ENCODE measurements at regions not wholly inside any gene's neighbourhood (a gene's known extent, or its start where the extent isn't known, plus 50 kb on each side); places are given as distances from the start of the nearest gene placed in this dataset.

DNA sequence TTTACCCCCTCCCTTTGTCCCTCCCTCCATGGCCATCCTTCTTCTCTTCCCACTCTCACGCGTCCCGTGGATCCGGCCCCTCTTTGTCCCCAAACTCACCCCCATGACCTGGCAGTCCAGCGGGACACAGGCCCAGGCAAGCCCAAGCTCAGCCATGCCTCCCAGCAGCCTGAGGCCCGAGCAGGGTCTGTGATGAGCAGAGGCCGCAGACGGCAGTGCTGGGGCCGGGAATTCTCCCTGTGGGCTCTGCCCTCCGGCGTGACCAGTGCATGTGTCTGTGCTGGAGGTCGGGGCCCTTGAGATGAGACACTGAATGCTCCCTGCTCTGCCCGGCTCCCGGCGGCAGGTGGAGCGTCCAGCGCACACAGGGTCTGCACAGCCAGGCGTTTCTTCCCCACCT is 237.9 kb downstream of the BRD1 start:
- no peak overlapping the region for H3K4me3 ChIP-seq (ENCODE audit: low read depth in 1 of 2, low read length in 2 of 2)
- no peaks in the 10 kb centered on the region for H3K27me3 ChIP-seq (ENCODE audit: control insufficient read depth in 1 of 2, insufficient read depth in 2 of 2, low read length in 2 of 2)
- no peaks in the 10 kb centered on the region for H3K9me3 ChIP-seq (ENCODE audit: control insufficient read depth in 1 of 2, low read length in 2 of 2)
- no peaks in the 10 kb centered on the region for H3K4me1 ChIP-seq (ENCODE audit: control insufficient read depth in 1 of 2, insufficient read depth in 2 of 2, low read length in 2 of 2)
- no peaks in the 10 kb centered on the region for H3K36me3 ChIP-seq (ENCODE audit: control insufficient read depth in 1 of 2, insufficient read depth in 2 of 2, low read length in 2 of 2)
- no peak overlapping the region for H3K27ac ChIP-seq (ENCODE audit: low read depth, low read length)
- no peak overlapping the region for H3K9ac ChIP-seq (ENCODE audit: low read depth in 1 of 2, low read length in 2 of 2)

DNA sequence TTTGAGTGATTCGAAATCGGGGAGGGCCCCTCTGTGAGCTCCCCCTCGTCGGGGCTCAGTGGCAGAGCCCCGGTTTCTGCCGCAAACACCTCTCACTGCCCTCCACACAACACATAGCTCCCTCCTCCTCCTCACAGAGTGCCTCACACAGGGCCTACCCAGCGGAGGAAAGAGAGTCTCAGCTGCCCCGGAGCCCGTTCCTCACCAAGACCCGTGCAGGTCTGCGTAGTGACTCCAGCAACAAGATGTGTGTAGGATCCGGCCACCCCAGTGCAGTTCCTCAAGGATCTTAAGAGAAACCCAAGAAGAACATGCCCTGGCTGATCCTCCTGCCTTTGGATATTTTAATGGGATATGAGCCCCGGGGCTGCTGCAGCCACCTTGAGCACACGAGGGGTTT is 238.4 kb downstream of the BRD1 start:
- Histone ChIP-seq H3K27me3 (ENCODE audit: control insufficient read depth in 1 of 2, insufficient read depth in 2 of 2, low read length in 2 of 2) (no peaks in the 10 kb centered on the region), H3K9ac (ENCODE audit: low read depth in 1 of 2, low read length in 2 of 2) (no peak overlapping the region), H3K9me3 (ENCODE audit: control insufficient read depth in 1 of 2, low read length in 2 of 2) (no peaks in the 10 kb centered on the region)

DNA sequence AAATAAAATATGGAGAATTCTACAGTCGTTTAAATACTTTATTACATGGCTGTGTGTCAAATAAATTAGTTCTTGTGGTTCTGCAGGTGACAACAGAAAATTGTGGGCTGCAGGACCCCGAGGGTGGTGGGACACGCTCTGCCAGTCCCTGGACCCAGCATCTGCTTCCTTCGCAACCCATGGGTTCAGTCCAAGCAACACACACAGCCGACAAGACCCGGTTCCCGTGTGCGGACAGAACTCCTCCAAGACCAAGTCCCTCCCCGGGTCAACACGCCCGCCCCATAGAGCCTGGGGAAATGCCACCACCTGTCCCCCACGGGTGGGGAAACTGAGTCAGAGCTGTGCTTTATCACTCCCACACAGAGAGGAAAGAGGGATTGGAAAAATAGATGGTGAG is 238.9 kb downstream of the BRD1 start:
- no peak overlapping the region for H3K4me3 ChIP-seq (ENCODE audit: low read depth in 1 of 2, low read length in 2 of 2)
- no peaks in the 10 kb centered on the region for H3K36me3 ChIP-seq (ENCODE audit: control insufficient read depth in 1 of 2, insufficient read depth in 2 of 2, low read length in 2 of 2)
- no peaks in the 10 kb centered on the region for H3K9me3 ChIP-seq (ENCODE audit: control insufficient read depth in 1 of 2, low read length in 2 of 2)
- H3K27me3 ChIP-seq (ENCODE audit: control insufficient read depth in 1 of 2, insufficient read depth in 2 of 2, low read length in 2 of 2) = no peaks in the 10 kb centered on the region
- H3K27ac ChIP-seq (ENCODE audit: low read depth, low read length) = no peak overlapping the region
- H3K9ac ChIP-seq (ENCODE audit: low read depth in 1 of 2, low read length in 2 of 2) = no peak overlapping the region
- no peaks in the 10 kb centered on the region for H3K4me1 ChIP-seq (ENCODE audit: control insufficient read depth in 1 of 2, insufficient read depth in 2 of 2, low read length in 2 of 2)

More for the DNA sequence above, 238.4 kb downstream of the BRD1 start:
- H3K4me1 ChIP-seq (ENCODE audit: control insufficient read depth in 1 of 2, insufficient read depth in 2 of 2, low read length in 2 of 2) = no peaks in the 10 kb centered on the region
- H3K4me3 ChIP-seq (ENCODE audit: low read depth in 1 of 2, low read length in 2 of 2) = no peak overlapping the region
- no peak overlapping the region for H3K27ac ChIP-seq (ENCODE audit: low read depth, low read length)
- no peaks in the 10 kb centered on the region for H3K36me3 ChIP-seq (ENCODE audit: control insufficient read depth in 1 of 2, insufficient read depth in 2 of 2, low read length in 2 of 2)

DNA sequence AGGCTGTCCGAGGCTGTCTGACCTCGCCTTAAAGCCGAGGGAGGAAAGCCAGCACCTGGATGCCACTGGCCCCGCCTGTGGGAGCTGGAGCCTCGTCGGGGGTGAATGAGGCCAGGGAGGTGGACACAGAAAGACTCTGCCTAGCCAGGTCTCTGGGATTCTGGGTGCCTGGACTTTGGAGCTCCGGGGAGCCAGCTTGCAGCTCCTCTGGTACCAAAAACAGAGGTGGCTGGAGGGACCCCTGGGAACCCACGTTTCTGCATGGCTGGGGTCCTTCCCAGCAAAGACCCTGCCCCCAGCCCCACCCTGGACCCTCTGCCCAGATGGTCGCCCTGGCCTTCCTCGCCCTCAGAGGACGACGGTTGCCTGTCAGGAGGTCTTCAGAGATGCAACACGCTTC is 239.7 kb downstream of the BRD1 start:
- no peak overlapping the region for H3K9ac ChIP-seq (ENCODE audit: low read depth in 1 of 2, low read length in 2 of 2)
- no peak overlapping the region for H3K27ac ChIP-seq (ENCODE audit: low read depth, low read length)
- no peaks in the 10 kb centered on the region for H3K9me3 ChIP-seq (ENCODE audit: control insufficient read depth in 1 of 2, low read length in 2 of 2)
- H3K4me3 ChIP-seq (ENCODE audit: low read depth in 1 of 2, low read length in 2 of 2) = no peak overlapping the region
- no peaks in the 10 kb centered on the region for H3K27me3 ChIP-seq (ENCODE audit: control insufficient read depth in 1 of 2, insufficient read depth in 2 of 2, low read length in 2 of 2)
- no peaks in the 10 kb centered on the region for H3K36me3 ChIP-seq (ENCODE audit: control insufficient read depth in 1 of 2, insufficient read depth in 2 of 2, low read length in 2 of 2)
- no peaks in the 10 kb centered on the region for H3K4me1 ChIP-seq (ENCODE audit: control insufficient read depth in 1 of 2, insufficient read depth in 2 of 2, low read length in 2 of 2)

DNA sequence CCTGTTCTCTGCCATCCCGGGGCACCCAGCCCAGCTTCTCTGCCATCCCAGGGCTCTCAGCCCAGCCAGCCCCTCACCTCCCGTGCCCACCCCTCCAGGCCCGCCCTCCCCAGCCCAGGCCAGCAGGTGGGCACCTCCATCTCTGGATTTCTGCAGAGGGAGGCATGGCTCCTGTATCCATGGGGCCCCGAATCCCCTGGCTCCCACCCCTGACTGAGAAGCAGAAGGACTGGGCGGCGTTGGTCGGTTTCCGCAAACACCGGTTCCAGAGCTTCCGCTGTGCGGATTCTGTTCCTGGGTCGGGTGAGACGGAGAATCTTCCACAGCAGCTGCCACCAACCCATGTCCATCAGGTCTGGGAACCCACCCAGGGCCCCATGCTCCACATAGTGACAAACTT is 240.3 kb downstream of the BRD1 start:
- no peaks in the 10 kb centered on the region for H3K4me1 ChIP-seq (ENCODE audit: control insufficient read depth in 1 of 2, insufficient read depth in 2 of 2, low read length in 2 of 2)
- H3K9me3 ChIP-seq (ENCODE audit: control insufficient read depth in 1 of 2, low read length in 2 of 2) = no peaks in the 10 kb centered on the region
- no peaks in the 10 kb centered on the region for H3K27me3 ChIP-seq (ENCODE audit: control insufficient read depth in 1 of 2, insufficient read depth in 2 of 2, low read length in 2 of 2)
- no peak overlapping the region for H3K27ac ChIP-seq (ENCODE audit: low read depth, low read length)
- no peak overlapping the region for H3K4me3 ChIP-seq (ENCODE audit: low read depth in 1 of 2, low read length in 2 of 2)
- H3K36me3 ChIP-seq (ENCODE audit: control insufficient read depth in 1 of 2, insufficient read depth in 2 of 2, low read length in 2 of 2) = no peaks in the 10 kb centered on the region
- no peak overlapping the region for H3K9ac ChIP-seq (ENCODE audit: low read depth in 1 of 2, low read length in 2 of 2)

DNA sequence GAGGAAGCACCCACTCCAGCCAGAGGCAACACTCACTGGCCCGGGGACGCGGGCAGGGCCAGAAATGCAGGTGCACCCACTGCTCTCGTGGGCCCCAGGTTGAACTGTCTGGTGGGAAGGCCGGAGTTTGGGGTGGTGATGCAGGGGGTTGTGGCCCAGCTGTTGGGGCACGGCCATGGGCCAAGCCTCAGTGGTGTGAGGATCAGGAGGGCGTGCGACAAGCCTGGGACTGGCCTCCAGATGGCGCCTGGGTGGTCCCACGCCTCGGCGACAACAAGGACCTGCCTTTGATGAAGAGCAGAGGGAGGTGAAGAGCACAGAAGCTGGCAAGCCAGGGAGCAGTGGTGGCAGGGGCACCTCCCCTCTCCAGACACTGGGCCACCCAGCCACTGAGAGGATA is 240.8 kb downstream of the BRD1 start:
- no peak overlapping the region for H3K9ac ChIP-seq (ENCODE audit: low read depth in 1 of 2, low read length in 2 of 2)
- H3K9me3 ChIP-seq (ENCODE audit: control insufficient read depth in 1 of 2, low read length in 2 of 2) = no peaks in the 10 kb centered on the region
- no peaks in the 10 kb centered on the region for H3K27me3 ChIP-seq (ENCODE audit: control insufficient read depth in 1 of 2, insufficient read depth in 2 of 2, low read length in 2 of 2)
- H3K36me3 ChIP-seq (ENCODE audit: control insufficient read depth in 1 of 2, insufficient read depth in 2 of 2, low read length in 2 of 2) = no peaks in the 10 kb centered on the region
- H3K27ac ChIP-seq (ENCODE audit: low read depth, low read length) = no peak overlapping the region
- H3K4me1 ChIP-seq (ENCODE audit: control insufficient read depth in 1 of 2, insufficient read depth in 2 of 2, low read length in 2 of 2) = no peaks in the 10 kb centered on the region
- no peak overlapping the region for H3K4me3 ChIP-seq (ENCODE audit: low read depth in 1 of 2, low read length in 2 of 2)

DNA sequence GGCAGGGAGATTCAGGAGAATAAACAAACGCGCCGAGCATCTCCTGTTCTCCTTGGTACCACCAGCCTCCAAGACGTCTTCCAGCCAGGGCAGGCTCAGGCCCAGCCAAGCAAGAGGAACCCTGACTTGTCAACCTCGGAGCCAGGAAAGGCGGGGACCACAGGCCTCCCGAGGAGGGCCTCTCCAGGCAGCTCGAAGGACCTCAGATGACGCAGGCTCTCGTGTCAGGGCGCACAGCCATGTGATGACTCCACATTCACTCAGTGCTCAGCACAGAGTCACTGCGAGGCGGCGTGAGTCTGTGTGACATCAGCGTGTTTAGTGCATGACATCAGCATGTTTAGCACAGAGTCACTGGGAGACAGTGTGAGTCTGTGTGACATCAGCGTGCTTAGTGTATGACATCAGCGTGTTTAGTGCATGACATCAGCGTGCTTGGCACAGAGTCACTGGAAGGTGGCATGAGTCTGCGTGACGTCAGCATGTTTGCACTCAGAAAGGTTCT is 241.4 kb downstream of the BRD1 start:
- Histone ChIP-seq H3K9ac (ENCODE audit: low read depth in 1 of 2, low read length in 2 of 2) (no peak overlapping the region), H3K36me3 (ENCODE audit: control insufficient read depth in 1 of 2, insufficient read depth in 2 of 2, low read length in 2 of 2) (no peaks in the 10 kb centered on the region), H3K4me1 (ENCODE audit: control insufficient read depth in 1 of 2, insufficient read depth in 2 of 2, low read length in 2 of 2) (no peaks in the 10 kb centered on the region), H3K27me3 (ENCODE audit: control insufficient read depth in 1 of 2, insufficient read depth in 2 of 2, low read length in 2 of 2) (no peaks in the 10 kb centered on the region), H3K27ac (ENCODE audit: low read depth, low read length) (no peak overlapping the region), H3K4me3 (ENCODE audit: low read depth in 1 of 2, low read length in 2 of 2) (no peak overlapping the region), H3K9me3 (ENCODE audit: control insufficient read depth in 1 of 2, low read length in 2 of 2) (no peaks in the 10 kb centered on the region)

DNA sequence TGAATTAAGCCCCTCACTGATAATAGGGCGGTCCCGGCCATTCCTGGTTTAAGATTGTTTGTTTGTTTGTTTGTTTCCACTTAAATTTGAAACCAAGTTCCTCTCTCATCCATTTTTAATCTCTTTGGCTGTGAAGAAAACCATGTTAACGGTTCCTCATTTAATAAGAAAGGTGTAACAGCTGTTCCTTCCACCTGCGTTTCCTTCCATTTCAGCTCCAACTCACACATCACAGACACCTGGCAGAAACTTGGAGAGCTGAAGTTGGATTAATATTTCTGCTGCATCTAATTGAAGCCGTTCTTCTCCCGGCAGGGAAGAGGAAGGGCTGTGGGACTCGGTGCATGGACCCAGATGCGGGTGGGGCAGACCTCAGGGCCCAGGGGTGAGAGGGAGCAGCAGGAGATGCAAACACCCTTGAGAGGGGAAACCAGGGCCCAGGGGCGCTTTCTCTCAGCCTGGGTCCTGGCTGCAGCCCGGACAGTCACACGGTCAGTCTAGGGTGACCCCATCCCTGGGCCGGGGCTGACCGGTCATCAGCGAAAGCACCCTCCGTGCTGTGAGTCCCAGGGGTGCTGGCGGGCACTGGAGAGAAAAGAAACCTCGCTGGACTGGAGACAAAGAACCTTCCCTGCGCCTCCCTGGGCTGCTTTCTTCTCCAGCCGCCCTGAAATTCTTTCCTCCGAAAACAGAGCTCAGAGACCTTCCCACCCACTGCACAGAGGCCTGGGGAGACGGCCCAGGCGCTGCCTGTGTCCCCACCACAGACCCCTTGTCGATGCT is 242.0 kb downstream of the BRD1 start:
- H3K36me3 ChIP-seq (ENCODE audit: control insufficient read depth in 1 of 2, insufficient read depth in 2 of 2, low read length in 2 of 2) = no peaks in the 10 kb centered on the region
- H3K4me3 ChIP-seq (ENCODE audit: low read depth in 1 of 2, low read length in 2 of 2) = no peak overlapping the region
- H3K9me3 ChIP-seq (ENCODE audit: control insufficient read depth in 1 of 2, low read length in 2 of 2) = peaks cover 0 to 4% of the 10 kb centered on the region in 2 donors
- no peak overlapping the region for H3K27ac ChIP-seq (ENCODE audit: low read depth, low read length)
- no peaks in the 10 kb centered on the region for H3K4me1 ChIP-seq (ENCODE audit: control insufficient read depth in 1 of 2, insufficient read depth in 2 of 2, low read length in 2 of 2)
- H3K27me3 ChIP-seq (ENCODE audit: control insufficient read depth in 1 of 2, insufficient read depth in 2 of 2, low read length in 2 of 2) = no peaks in the 10 kb centered on the region
- H3K9ac ChIP-seq (ENCODE audit: low read depth in 1 of 2, low read length in 2 of 2) = no peak overlapping the region

DNA sequence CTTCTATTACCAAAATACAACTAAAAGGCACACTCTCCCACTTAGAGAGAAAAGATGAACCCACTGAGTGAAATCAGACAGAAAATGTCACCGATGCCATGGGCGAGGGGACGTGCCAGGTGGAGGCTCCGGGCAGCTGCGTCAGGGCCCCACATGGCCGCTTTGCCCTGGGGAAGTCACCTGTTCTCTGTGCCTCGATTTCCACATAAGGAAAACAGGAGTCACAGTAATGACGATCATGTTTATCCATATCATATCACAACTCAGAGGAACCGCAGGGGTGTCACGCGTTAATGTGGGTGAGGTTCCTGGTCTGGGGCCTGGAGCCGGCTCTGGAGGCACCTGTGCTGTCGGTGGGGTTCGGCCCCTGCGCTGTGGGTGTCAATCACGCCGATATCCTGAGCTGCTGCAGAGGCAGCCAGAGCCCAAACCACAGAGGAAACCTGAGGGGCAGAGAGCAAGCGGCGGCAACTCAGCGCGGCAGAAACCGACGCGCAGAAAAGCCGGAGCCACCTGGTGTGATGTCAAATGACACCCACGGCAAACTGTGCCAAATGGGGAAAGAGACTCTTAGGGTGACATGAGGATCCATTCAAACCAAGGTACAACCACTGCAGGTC is 243.7 kb downstream of the BRD1 start:
- Histone ChIP-seq H3K9ac (ENCODE audit: low read depth in 1 of 2, low read length in 2 of 2) (no peak overlapping the region), H3K4me3 (ENCODE audit: low read depth in 1 of 2, low read length in 2 of 2) (no peak overlapping the region), H3K9me3 (ENCODE audit: control insufficient read depth in 1 of 2, low read length in 2 of 2) (peaks cover 6 to 12% of the 10 kb centered on the region in 2 donors), H3K27ac (ENCODE audit: low read depth, low read length) (no peak overlapping the region), H3K27me3 (ENCODE audit: control insufficient read depth in 1 of 2, insufficient read depth in 2 of 2, low read length in 2 of 2) (no peaks in the 10 kb centered on the region), H3K36me3 (ENCODE audit: control insufficient read depth in 1 of 2, insufficient read depth in 2 of 2, low read length in 2 of 2) (no peaks in the 10 kb centered on the region), H3K4me1 (ENCODE audit: control insufficient read depth in 1 of 2, insufficient read depth in 2 of 2, low read length in 2 of 2) (no peaks in the 10 kb centered on the region)

DNA sequence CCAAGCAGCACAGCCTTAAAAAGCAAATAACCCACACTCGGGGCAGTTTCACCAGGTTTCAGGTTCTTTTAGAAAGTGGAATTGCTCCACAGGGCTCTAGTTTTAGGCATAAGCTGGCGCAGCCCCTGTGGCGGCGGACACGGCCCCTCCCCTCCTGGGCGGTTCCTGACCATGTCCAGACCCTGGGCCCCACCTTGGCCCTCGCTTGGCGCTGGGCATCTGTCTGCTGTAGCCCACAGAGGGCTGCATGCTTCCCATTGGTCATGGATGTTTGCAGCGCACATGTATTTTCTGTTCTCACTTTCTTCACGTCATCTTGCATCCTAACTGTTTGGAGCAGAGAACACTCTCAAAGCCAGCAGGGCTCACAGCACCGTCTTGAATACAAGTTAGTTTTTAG is 244.3 kb downstream of the BRD1 start:
- Histone ChIP-seq H3K4me3 (ENCODE audit: low read depth in 1 of 2, low read length in 2 of 2) (no peak overlapping the region), H3K4me1 (ENCODE audit: control insufficient read depth in 1 of 2, insufficient read depth in 2 of 2, low read length in 2 of 2) (no peaks in the 10 kb centered on the region), H3K9ac (ENCODE audit: low read depth in 1 of 2, low read length in 2 of 2) (no peak overlapping the region), H3K9me3 (ENCODE audit: control insufficient read depth in 1 of 2, low read length in 2 of 2) (peaks cover 6 to 12% of the 10 kb centered on the region in 2 donors), H3K27ac (ENCODE audit: low read depth, low read length) (no peak overlapping the region), H3K36me3 (ENCODE audit: control insufficient read depth in 1 of 2, insufficient read depth in 2 of 2, low read length in 2 of 2) (no peaks in the 10 kb centered on the region), H3K27me3 (ENCODE audit: control insufficient read depth in 1 of 2, insufficient read depth in 2 of 2, low read length in 2 of 2) (no peaks in the 10 kb centered on the region)

Measured in duodenal mucosa (tissue), 2 donors.